AG04450 (cell line): ENCODE measurements at regions not wholly inside any gene's neighbourhood (a gene's known extent, or its start where the extent isn't known, plus 50 kb on each side); places are given as distances from the start of the nearest gene placed in this dataset.

Experiments
- CTCF ChIA-PET: fragments of 300-600, 350-600 bp; formaldehyde crosslinking; extraction: SDS; loops from one replicate; lab custom pipeline; 2022; ENCODE audit warnings: antibody characterized with exemption, inconsistent platforms; lab: Charles Lee
- POLR2A ChIA-PET: fragments of 350-600 bp; formaldehyde crosslinking; extraction: SDS; loops from one replicate; lab custom pipeline; 2021; ENCODE audit warnings: antibody characterized with exemption, inconsistent platforms; lab: Yijun Ruan, JAX
- DNase-seq: peaks from one replicate; pipeline ENCODE4 v3.0.0-alpha.2; 2011; ENCODE audit warnings: low read depth, low spot score
- H3K27ac ChIP-seq: one replicate; pipeline ENCODE4 v1.5.1; 2012; ENCODE audit warnings: low read depth, low read length, control low read depth
- H3K27me3 ChIP-seq: one replicate; pipeline ENCODE4 v1.6.0; 2012; ENCODE audit warnings: low read length; ENCODE audit not compliant: control insufficient read depth, insufficient read depth
- H3K4me3 ChIP-seq: 2 replicates; pipeline ENCODE4 v1.5.1; 2011; ENCODE audit warnings: mild to moderate bottlenecking, low read depth, low read length, control low read depth
- H3K9me3 ChIP-seq: 2 replicates; pipeline ENCODE4 v1.5.1; 2012; ENCODE audit warnings: low read length; ENCODE audit not compliant: control insufficient read depth, insufficient read depth
- CTCF ChIP-seq: IDR thresholded peaks from 2 replicates; pipeline ENCODE4 v1.5.1; 2011; ENCODE audit warnings: low read depth, low read length, control low read depth, inconsistent platforms

GRCh38 chr5:120738568-120738967, 274.5 kb downstream of the PRR16 start:
- CTCF ChIA-PET, result no interaction called here
- Histone ChIP-seq H3K27me3 (no peaks in the 10 kb centered on the region), H3K4me3 (no peak overlapping the region), H3K9me3 (no peaks in the 10 kb centered on the region), H3K27ac (no peak overlapping the region)
- TF ChIP-seq CTCF, result no peak
- DNase-seq, result no peak
- POLR2A ChIA-PET, result no interaction called here

- CTCF ChIA-PET, result no interaction called here
- no peak overlapping the region for H3K27ac ChIP-seq
- H3K27me3 ChIP-seq, result no peaks in the 10 kb centered on the region
- DNase-seq, result no peak
- H3K4me3 ChIP-seq, result no peak overlapping the region
- H3K9me3 ChIP-seq, result no peaks in the 10 kb centered on the region
- TF ChIP-seq CTCF, result no peak
- POLR2A ChIA-PET, result no interaction called here
Observed at GRCh38 chr5:120740989-120741388, 276.9 kb downstream of the PRR16 start.

- no peak for TF ChIP-seq CTCF
- CTCF ChIA-PET, result no interaction called here
- POLR2A ChIA-PET, result no interaction called here
- Histone ChIP-seq H3K4me3 (no peak overlapping the region), H3K27ac (no peak overlapping the region), H3K27me3 (no peaks in the 10 kb centered on the region), H3K9me3 (no peaks in the 10 kb centered on the region)
- no peak for DNase-seq
Observed at GRCh38 chr5:120748474-120748873, 284.4 kb downstream of the PRR16 start.

GRCh38 chr5:120749737-120750136, 285.6 kb downstream of the PRR16 start:
- ChIA-PET CTCF (interaction anchor here (0.6 kb wide), 1 partner anchor 1281 kb away, joined by 4 read pairs; no protein-coding TSS in a partner anchor), POLR2A (no interaction called here)
- Histone ChIP-seq H3K9me3 (no peaks in the 10 kb centered on the region), H3K27ac (no peak overlapping the region), H3K27me3 (no peaks in the 10 kb centered on the region), H3K4me3 (no peak overlapping the region)
- no peak for TF ChIP-seq CTCF
- DNase-seq, result no peak

- no peak for TF ChIP-seq CTCF
- Histone ChIP-seq H3K27ac (no peak overlapping the region), H3K9me3 (no peaks in the 10 kb centered on the region), H3K4me3 (no peak overlapping the region), H3K27me3 (no peaks in the 10 kb centered on the region)
- DNase-seq, result no peak
- CTCF ChIA-PET, result no interaction called here
- POLR2A ChIA-PET, result no interaction called here
Observed at GRCh38 chr5:120759587-120759986, 295.5 kb downstream of the PRR16 start.
